ENCODE measurements at regions not wholly inside any gene's neighbourhood (a gene's known extent, or its start where the extent isn't known, plus 50 kb on each side); places are given as distances from the start of the nearest gene placed in this dataset.

DNA sequence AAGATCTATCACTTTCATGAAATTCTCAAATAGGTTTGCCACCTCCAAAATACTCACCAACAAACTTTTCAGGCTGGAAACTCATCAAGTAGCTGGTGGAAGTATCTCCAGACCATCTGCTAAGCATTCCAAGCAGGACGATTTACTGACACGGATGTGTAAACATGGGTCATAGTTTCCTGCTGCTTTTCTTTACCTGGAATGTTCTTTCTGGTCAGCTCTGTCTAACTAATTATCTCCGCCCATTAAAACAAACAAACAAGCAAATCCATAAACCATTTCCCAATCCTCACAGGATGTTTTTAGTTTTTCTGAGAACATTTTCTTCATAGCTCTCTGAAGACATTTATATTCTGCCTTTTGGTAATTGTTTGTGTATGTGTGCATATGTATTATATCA lies 397.0 kb downstream of the METTL15 start:
- no peak for TF ChIP-seq CTCF (conservative IDR thresholded peaks at IDR 0.05; ENCODE audit: low read depth, low read length)
- TF ChIP-seq EZH2 (IDR thresholded peaks at IDR 0.05; ENCODE audit: low read length, unreplicated experiment) = no peak
